ENCODE measurements at regions not wholly inside any gene's neighbourhood (a gene's known extent, or its start where the extent isn't known, plus 50 kb on each side); places are given as distances from the start of the nearest gene placed in this dataset.
"Not testable (repeated sequence)": the region's sequence is repeated elsewhere in the genome, so short reads cannot be mapped to it uniquely, and the experiment has no call there.

- H3K9me3 ChIP-seq (ENCODE audit: control insufficient read depth, insufficient read depth, low read length); DNase-seq (ENCODE audit: low read depth, low spot score); H3K27ac ChIP-seq (ENCODE audit: low read length): not testable (repeated sequence)
These were observed 57.6 kb upstream of the ATF7IP2 start for GRCh38 chr16:10328291-10328690.

GRCh38 chr16:10332241-10332640 lies 53.6 kb upstream of the ATF7IP2 start:
- Histone ChIP-seq H3K36me3 (ENCODE audit: control insufficient read depth, insufficient read depth, low read length) (no peaks in the 10 kb centered on the region), H3K4me1 (ENCODE audit: control insufficient read depth, insufficient read depth, low read length) (no peaks in the 10 kb centered on the region), H3K9me3 (ENCODE audit: control insufficient read depth, insufficient read depth, low read length) (no peaks in the 10 kb centered on the region), H3K27me3 (ENCODE audit: control insufficient read depth, insufficient read depth, low read length) (no peaks in the 10 kb centered on the region), H3K4me3 (ENCODE audit: low read length) (no peak overlapping the region), H3K27ac (ENCODE audit: low read length) (no peak overlapping the region)
- no peak for DNase-seq (ENCODE audit: low read depth, low spot score)

More at GRCh38 chr16:10328291-10328690, 57.6 kb upstream of the ATF7IP2 start:
- WGBS (ENCODE audit: insufficient coverage, insufficient read length) = no CpG with 5 or more reads among the region's 5 CpGs
- H3K4me1 ChIP-seq (ENCODE audit: control insufficient read depth, insufficient read depth, low read length); H3K36me3 ChIP-seq (ENCODE audit: control insufficient read depth, insufficient read depth, low read length); H3K4me3 ChIP-seq (ENCODE audit: low read length); H3K27me3 ChIP-seq (ENCODE audit: control insufficient read depth, insufficient read depth, low read length): not testable (repeated sequence)

- H3K36me3 ChIP-seq (ENCODE audit: control insufficient read depth, insufficient read depth, low read length) = no peaks in the 10 kb centered on the region
- no CpG with 5 or more reads among the region's 7 CpGs for WGBS (ENCODE audit: insufficient coverage, insufficient read length)
- no peaks in the 10 kb centered on the region for H3K4me1 ChIP-seq (ENCODE audit: control insufficient read depth, insufficient read depth, low read length)
- DNase-seq (ENCODE audit: low read depth, low spot score) = no peak
- H3K4me3 ChIP-seq (ENCODE audit: low read length) = no peak overlapping the region
- H3K9me3 ChIP-seq (ENCODE audit: control insufficient read depth, insufficient read depth, low read length) = no peaks in the 10 kb centered on the region
- H3K27ac ChIP-seq (ENCODE audit: low read length) = no peak overlapping the region
- no peaks in the 10 kb centered on the region for H3K27me3 ChIP-seq (ENCODE audit: control insufficient read depth, insufficient read depth, low read length)
These were observed 53.1 kb upstream of the ATF7IP2 start for GRCh38 chr16:10332775-10333174.

- WGBS (ENCODE audit: insufficient coverage, insufficient read length) = no CpG with 5 or more reads among the region's 10 CpGs
- Histone ChIP-seq H3K27me3 (ENCODE audit: control insufficient read depth, insufficient read depth, low read length) (no peaks in the 10 kb centered on the region), H3K36me3 (ENCODE audit: control insufficient read depth, insufficient read depth, low read length) (no peaks in the 10 kb centered on the region), H3K4me3 (ENCODE audit: low read length) (no peak overlapping the region), H3K4me1 (ENCODE audit: control insufficient read depth, insufficient read depth, low read length) (no peaks in the 10 kb centered on the region), H3K27ac (ENCODE audit: low read length) (no peak overlapping the region), H3K9me3 (ENCODE audit: control insufficient read depth, insufficient read depth, low read length) (no peaks in the 10 kb centered on the region)
- DNase-seq (ENCODE audit: low read depth, low spot score) = no peak
These were observed 52.4 kb upstream of the ATF7IP2 start for GRCh38 chr16:10333321-10334032.

GRCh38 chr16:10335681-10336080 lies 50.2 kb upstream of the ATF7IP2 start:
- H3K9me3 ChIP-seq (ENCODE audit: control insufficient read depth, insufficient read depth, low read length) = no peaks in the 10 kb centered on the region; the same call in 1 of the 2 replicates
- DNase-seq (ENCODE audit: low read depth, low spot score) = no peak
- no peaks in the 10 kb centered on the region for H3K36me3 ChIP-seq (ENCODE audit: control insufficient read depth, insufficient read depth, low read length)
- H3K4me3 ChIP-seq (ENCODE audit: low read length) = no peak overlapping the region
- WGBS (ENCODE audit: insufficient coverage, insufficient read length) = no CpG with 5 or more reads among the region's 12 CpGs
- H3K27ac ChIP-seq (ENCODE audit: low read length) = no peak overlapping the region
- H3K27me3 ChIP-seq (ENCODE audit: control insufficient read depth, insufficient read depth, low read length) = no peaks in the 10 kb centered on the region
- H3K4me1 ChIP-seq (ENCODE audit: control insufficient read depth, insufficient read depth, low read length) = no peaks in the 10 kb centered on the region

Data from iPS DF 6.9 (cell line).